ENCODE measurements at regions not wholly inside any gene's neighbourhood (a gene's known extent, or its start where the extent isn't known, plus 50 kb on each side); places are given as distances from the start of the nearest gene placed in this dataset.

DNA sequence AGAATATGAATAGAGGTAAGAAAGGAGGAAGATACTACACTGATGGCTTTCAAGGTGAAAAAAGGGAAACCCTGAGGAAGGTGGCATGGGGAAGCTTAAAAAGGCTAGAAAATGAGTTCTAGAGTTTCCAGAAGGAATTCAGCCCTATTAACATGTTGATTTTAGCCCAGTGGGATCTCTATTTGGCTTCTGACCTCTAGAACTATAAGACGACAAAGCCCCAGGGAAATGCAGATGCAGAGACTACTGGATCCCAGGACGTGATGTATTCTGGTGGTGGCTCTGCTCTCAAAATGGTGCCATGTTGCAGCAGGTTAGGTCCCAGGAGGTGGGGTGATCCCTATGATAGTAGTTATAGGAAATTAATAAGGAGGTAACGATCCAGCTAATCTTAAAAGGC, 120.4 kb downstream of the TMA16 start:
- Histone ChIP-seq H3K9me3 (ENCODE audit: low read depth) (no peaks in the 10 kb centered on the region), H3K27ac (no peak overlapping the region), H3K36me3 (no peaks in the 10 kb centered on the region), H3K4me2 (no peak overlapping the region), H2AFZ (replicated peaks) (no peak overlapping the region), H4K20me1 (ENCODE audit: low read depth) (no peaks in the 10 kb centered on the region), H3K79me2 (ENCODE audit: low read depth) (no peaks in the 10 kb centered on the region), H3K4me3 (no peak overlapping the region), H3K4me1 (peaks cover 16% of the 10 kb centered on the region), H3K9ac (no peak overlapping the region), H3K27me3 (no peaks in the 10 kb centered on the region), H3F3A (ENCODE audit: low read depth) (no peaks in the 10 kb centered on the region)
- peaks cover 6% of the 10 kb centered on the region for H3K4me1 Mint-ChIP-seq
- TF ChIP-seq, protein P1, sequence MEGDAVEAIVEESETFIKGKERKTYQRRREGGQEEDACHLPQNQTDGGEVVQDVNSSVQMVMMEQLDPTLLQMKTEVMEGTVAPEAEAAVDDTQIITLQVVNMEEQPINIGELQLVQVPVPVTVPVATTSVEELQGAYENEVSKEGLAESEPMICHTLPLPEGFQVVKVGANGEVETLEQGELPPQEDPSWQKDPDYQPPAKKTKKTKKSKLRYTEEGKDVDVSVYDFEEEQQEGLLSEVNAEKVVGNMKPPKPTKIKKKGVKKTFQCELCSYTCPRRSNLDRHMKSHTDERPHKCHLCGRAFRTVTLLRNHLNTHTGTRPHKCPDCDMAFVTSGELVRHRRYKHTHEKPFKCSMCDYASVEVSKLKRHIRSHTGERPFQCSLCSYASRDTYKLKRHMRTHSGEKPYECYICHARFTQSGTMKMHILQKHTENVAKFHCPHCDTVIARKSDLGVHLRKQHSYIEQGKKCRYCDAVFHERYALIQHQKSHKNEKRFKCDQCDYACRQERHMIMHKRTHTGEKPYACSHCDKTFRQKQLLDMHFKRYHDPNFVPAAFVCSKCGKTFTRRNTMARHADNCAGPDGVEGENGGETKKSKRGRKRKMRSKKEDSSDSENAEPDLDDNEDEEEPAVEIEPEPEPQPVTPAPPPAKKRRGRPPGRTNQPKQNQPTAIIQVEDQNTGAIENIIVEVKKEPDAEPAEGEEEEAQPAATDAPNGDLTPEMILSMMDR (IDR thresholded peaks at IDR 0.05), result no peak
- no peak for TF ChIP-seq EZH2 (IDR thresholded peaks at IDR 0.05)
- no peak for TF ChIP-seq EZH2phosphoT487 (IDR thresholded peaks at IDR 0.05)
- H3K27ac Mint-ChIP-seq, result no peak overlapping the region
- no peaks in the 10 kb centered on the region for H3K9me3 Mint-ChIP-seq
- no peaks in the 10 kb centered on the region for H3K36me3 Mint-ChIP-seq
- H3K27me3 Mint-ChIP-seq (ENCODE audit: insufficient read depth, low read depth), result no peaks in the 10 kb centered on the region
- no peak overlapping the region for H3K4me3 Mint-ChIP-seq
- DNase-seq (ENCODE audit: low spot score), result no peak

DNA sequence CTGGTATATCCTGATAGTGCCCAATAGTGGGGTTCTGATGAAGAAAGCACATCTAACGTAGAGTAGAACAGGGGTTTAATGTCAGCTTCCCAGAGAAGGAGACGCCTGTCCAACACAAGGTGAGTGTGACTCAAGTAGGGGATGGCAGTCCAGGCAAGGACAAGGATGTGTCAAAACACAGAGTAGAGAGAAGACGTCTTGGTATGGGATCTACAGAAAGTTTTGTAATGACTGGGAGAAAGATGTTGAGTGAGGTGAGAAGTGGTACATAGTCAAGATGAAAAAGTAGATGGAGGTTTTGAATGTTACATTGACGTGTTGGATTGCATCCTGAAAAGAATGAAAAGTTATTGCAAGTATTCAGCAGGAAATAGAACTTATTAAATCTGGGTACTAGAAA, 124.4 kb downstream of the TMA16 start:
- Histone ChIP-seq H3K9me3 (ENCODE audit: low read depth) (no peaks in the 10 kb centered on the region), H3K27me3 (no peaks in the 10 kb centered on the region), H3K4me2 (no peak overlapping the region), H3K79me2 (ENCODE audit: low read depth) (no peaks in the 10 kb centered on the region), H3K9ac (no peak overlapping the region), H3F3A (ENCODE audit: low read depth) (no peaks in the 10 kb centered on the region), H3K4me3 (no peak overlapping the region), H3K36me3 (no peaks in the 10 kb centered on the region), H2AFZ (replicated peaks) (no peak overlapping the region), H3K4me1 (peaks cover 6% of the 10 kb centered on the region), H3K27ac (no peak overlapping the region), H4K20me1 (ENCODE audit: low read depth) (no peaks in the 10 kb centered on the region)
- TF ChIP-seq EZH2phosphoT487 (IDR thresholded peaks at IDR 0.05) (no peak), EZH2 (IDR thresholded peaks at IDR 0.05) (no peak)
- TF ChIP-seq, protein P1 (IDR thresholded peaks at IDR 0.05), result no peak
- Mint-ChIP-seq H3K9me3 (no peaks in the 10 kb centered on the region), H3K36me3 (no peaks in the 10 kb centered on the region), H3K4me3 (no peak overlapping the region), H3K27me3 (ENCODE audit: insufficient read depth, low read depth) (no peaks in the 10 kb centered on the region), H3K4me1 (no peaks in the 10 kb centered on the region), H3K27ac (no peak overlapping the region)
- DNase-seq (ENCODE audit: low spot score), result no peak

DNA sequence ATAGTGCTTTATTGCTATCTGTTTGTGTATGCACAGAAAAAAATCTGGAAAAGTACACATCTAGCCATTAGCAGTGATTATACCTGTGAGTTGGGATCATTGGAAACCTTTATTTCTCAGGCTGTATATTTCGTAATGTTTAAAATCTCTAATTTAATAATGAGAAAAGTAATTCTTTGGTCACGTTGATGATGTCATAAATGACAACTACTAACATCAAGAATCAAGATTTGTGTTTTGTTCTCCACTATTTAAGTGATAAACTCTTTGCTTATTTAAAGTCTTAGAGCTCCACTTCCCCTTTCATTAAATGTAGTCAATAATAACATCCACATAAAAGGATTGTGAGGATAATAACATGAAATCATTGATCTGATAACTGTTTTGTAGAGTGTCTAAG, 126.2 kb downstream of the TMA16 start:
- Histone ChIP-seq H4K20me1 (ENCODE audit: low read depth) (no peaks in the 10 kb centered on the region), H3F3A (ENCODE audit: low read depth) (no peaks in the 10 kb centered on the region), H3K27me3 (no peaks in the 10 kb centered on the region), H3K4me2 (no peak overlapping the region), H3K4me1 (peaks cover 6% of the 10 kb centered on the region), H3K27ac (no peak overlapping the region), H3K36me3 (no peaks in the 10 kb centered on the region), H2AFZ (replicated peaks) (no peak overlapping the region), H3K9me3 (ENCODE audit: low read depth) (no peaks in the 10 kb centered on the region), H3K9ac (no peak overlapping the region), H3K4me3 (no peak overlapping the region), H3K79me2 (ENCODE audit: low read depth) (no peaks in the 10 kb centered on the region)
- Mint-ChIP-seq H3K9me3 (no peaks in the 10 kb centered on the region), H3K27me3 (ENCODE audit: insufficient read depth, low read depth) (no peaks in the 10 kb centered on the region), H3K4me1 (no peaks in the 10 kb centered on the region), H3K36me3 (no peaks in the 10 kb centered on the region), H3K4me3 (no peak overlapping the region), H3K27ac (no peak overlapping the region)
- DNase-seq (ENCODE audit: low spot score), result no peak
- TF ChIP-seq EZH2phosphoT487 (IDR thresholded peaks at IDR 0.05) (no peak), EZH2 (IDR thresholded peaks at IDR 0.05) (no peak)
- TF ChIP-seq, protein P1 (IDR thresholded peaks at IDR 0.05), result no peak

DNA sequence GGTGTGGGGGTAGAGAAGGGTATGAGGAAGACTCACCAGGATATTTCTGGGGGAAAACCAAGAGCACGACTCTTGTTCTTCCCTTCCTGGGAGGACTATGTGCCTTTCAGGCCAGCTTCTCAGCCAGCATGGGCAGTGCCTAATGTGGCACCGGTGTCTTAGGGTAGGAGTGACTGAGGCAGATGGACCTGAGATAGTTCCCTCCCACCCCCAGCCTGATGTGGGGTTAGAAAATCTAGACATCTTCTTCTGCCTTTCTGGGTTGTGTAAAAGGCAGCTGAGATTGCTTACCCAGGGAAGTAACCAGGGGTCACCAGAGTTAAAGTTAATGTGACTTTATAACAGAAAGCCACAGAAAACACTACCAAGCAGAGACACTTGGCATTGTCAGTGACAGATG, 127.3 kb downstream of the TMA16 start:
- DNase-seq (ENCODE audit: low spot score), result no peak
- Histone ChIP-seq H3K79me2 (ENCODE audit: low read depth) (no peaks in the 10 kb centered on the region), H4K20me1 (ENCODE audit: low read depth) (no peaks in the 10 kb centered on the region), H3K27me3 (no peaks in the 10 kb centered on the region), H2AFZ (replicated peaks) (peak overlapping the region; percentile 65), H3K36me3 (no peaks in the 10 kb centered on the region), H3K27ac (no peak overlapping the region), H3F3A (ENCODE audit: low read depth) (no peaks in the 10 kb centered on the region), H3K4me3 (no peak overlapping the region), H3K4me2 (no peak overlapping the region), H3K9ac (no peak overlapping the region), H3K9me3 (ENCODE audit: low read depth) (no peaks in the 10 kb centered on the region), H3K4me1 (peaks cover 6% of the 10 kb centered on the region)
- no peak overlapping the region for H3K4me3 Mint-ChIP-seq
- H3K36me3 Mint-ChIP-seq, result no peaks in the 10 kb centered on the region
- H3K9me3 Mint-ChIP-seq, result no peaks in the 10 kb centered on the region
- H3K27me3 Mint-ChIP-seq (ENCODE audit: insufficient read depth, low read depth), result no peaks in the 10 kb centered on the region
- TF ChIP-seq, protein P1 (IDR thresholded peaks at IDR 0.05), result no peak
- TF ChIP-seq EZH2 (IDR thresholded peaks at IDR 0.05) (no peak), EZH2phosphoT487 (IDR thresholded peaks at IDR 0.05) (no peak)
- no peaks in the 10 kb centered on the region for H3K4me1 Mint-ChIP-seq
- H3K27ac Mint-ChIP-seq, result no peak overlapping the region
